Epithelial cell of esophagus (primary cell): ENCODE measurements at regions not wholly inside any gene's neighbourhood (a gene's known extent, or its start where the extent isn't known, plus 50 kb on each side); places are given as distances from the start of the nearest gene placed in this dataset.

ENCODE experiments used
- DNase-seq: peaks from one replicate; pipeline ENCODE4 v3.0.0; 2010; ENCODE audit warnings: low read depth
- H3K4me3 ChIP-seq: 2 replicates; pipeline ENCODE4 v1.5.1; 2011; ENCODE audit warnings: mild to moderate bottlenecking, low read length, control low read depth
- TF ChIP-seq, protein P1 (sequence below): IDR thresholded peaks from 2 replicates; pipeline ENCODE4 v1.5.1; 2011; ENCODE audit warnings: low read depth, mild to moderate bottlenecking, low read length, control low read depth, inconsistent platforms; ENCODE audit not compliant: insufficient read depth; ENCODE audit errors: missing control alignments

DNA sequence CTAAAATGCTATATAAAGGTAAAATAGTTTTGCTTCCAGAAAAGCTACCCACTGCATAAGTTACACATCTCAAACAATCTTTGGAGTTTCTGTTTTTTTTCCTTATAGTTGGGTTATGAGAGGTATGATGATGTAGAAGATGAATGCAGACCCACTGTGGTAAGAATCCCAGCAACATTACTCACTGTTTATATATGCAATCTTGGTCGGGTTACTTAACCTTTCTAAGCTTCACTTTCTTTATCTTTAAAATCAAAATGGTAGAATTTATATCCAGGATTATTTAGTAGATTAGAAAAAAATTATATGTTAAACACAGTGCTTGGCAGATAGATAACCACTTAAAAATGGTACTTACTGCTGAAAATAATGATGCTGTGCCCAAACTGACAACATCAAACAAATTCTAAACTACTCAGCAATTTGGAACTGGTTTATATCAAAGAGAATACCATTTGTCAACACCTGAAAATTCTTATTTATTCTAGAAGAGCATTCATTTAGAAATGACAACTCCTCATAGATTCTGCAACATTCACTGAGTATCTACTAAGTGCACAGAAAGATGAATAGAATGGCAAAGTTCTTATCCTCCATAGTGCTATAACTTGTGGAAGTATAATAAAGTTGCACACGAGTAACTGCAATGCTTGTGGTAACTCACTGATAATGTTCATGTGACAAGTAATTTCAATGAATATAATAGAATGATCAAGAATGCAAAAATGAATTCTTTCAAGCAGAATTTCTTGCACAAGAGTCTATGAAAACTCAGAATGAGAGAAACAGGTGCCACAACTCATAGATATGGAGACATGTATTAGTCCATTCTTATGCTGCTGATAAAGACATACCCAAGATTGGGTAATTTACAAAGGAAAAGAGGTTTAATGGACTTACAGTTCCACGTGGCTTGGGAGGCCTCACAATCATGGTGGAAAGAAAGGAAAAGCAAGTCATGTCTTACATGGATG lies 129.0 kb upstream of the SLC7A14 start:
- TF ChIP-seq, protein P1, sequence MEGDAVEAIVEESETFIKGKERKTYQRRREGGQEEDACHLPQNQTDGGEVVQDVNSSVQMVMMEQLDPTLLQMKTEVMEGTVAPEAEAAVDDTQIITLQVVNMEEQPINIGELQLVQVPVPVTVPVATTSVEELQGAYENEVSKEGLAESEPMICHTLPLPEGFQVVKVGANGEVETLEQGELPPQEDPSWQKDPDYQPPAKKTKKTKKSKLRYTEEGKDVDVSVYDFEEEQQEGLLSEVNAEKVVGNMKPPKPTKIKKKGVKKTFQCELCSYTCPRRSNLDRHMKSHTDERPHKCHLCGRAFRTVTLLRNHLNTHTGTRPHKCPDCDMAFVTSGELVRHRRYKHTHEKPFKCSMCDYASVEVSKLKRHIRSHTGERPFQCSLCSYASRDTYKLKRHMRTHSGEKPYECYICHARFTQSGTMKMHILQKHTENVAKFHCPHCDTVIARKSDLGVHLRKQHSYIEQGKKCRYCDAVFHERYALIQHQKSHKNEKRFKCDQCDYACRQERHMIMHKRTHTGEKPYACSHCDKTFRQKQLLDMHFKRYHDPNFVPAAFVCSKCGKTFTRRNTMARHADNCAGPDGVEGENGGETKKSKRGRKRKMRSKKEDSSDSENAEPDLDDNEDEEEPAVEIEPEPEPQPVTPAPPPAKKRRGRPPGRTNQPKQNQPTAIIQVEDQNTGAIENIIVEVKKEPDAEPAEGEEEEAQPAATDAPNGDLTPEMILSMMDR = no peak
- peak; percentile 63 for DNase-seq
- H3K4me3 ChIP-seq = no peak overlapping the region

DNA sequence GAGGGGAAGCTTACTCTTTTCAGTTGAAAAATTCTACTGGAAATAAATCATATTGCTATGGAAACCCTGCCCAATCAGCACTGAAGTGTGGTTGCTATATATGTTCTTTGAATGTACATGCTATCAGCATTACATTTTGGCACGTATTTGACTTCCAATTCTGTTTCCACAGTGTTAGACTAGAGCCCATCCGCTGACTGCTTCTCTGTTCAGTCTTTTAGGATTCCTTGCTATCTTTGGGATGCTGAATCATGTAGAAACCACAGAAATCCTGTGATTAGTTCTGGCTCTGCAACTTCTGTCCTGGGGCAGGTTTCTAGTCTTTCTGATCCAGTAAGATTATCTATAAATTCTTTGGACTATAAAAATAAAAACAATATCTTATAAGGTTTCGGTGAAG lies 128.2 kb upstream of the SLC7A14 start:
- DNase-seq = peak; percentile 58
- TF ChIP-seq, protein P1 = no peak

DNA sequence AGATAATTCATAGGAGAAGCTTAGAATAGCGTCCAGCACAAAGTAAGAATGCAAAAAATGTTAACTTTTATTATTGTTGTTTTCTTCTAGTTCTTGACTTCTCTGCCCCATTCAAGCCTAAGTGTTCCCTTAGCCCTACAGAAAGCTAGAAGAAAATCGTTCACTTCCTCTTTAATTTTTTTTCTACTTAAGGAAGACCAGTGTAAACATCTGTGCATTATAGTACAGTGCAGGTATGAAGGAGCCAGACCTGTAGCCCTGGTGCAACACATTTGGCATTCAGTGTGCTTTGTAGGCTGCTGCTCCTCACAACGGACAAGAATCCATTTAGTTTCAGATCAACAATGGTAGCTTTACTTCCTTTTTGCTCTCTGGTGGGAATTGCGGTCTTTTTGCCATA lies 127.8 kb upstream of the SLC7A14 start:
- H3K4me3 ChIP-seq = no peak overlapping the region
- TF ChIP-seq, protein P1 = no peak
- no peak for DNase-seq

More for the DNA sequence above, 128.2 kb upstream of the SLC7A14 start:
- no peak overlapping the region for H3K4me3 ChIP-seq

DNA sequence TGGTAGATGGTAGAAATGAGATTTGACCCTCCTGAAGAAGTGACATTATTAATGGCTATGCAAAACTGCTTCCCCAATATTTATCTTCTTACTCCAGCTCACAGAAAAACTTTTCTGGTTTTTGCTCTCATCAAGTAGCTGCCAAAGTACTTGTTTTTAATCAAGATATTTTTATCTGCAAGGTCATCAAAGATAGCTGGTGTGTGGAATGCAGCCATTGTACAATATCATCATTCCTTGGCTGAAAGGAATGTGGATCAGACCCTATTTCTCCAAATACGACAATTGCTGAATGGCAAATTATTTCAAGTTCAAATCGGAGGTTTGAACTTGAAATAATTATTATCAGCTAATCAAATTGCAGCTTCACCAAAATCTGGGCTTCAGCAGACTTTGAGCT lies 126.9 kb upstream of the SLC7A14 start:
- DNase-seq = no peak
- TF ChIP-seq, protein P1 = no peak

DNA sequence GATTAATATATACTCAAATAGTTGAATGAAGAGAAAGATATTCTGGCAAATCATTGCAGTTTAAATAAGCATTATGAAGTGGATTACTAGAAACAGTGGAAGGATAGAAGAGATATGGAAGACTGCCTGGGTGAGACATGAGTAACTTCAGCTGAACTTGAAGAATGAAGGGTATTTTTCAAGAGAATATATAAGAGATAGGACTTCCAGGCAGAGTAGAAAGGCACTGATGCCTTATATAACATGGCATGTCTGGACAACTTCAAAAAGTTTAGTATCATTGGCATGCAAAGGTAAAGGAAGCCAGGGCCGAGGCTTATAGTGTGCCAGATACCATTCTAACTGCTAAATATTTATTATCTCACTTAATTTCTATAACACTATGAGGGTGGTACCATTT lies 126.5 kb upstream of the SLC7A14 start:
- TF ChIP-seq, protein P1 = no peak
- H3K4me3 ChIP-seq = no peak overlapping the region
- DNase-seq = peak; percentile 56

More for the DNA sequence above, 126.9 kb upstream of the SLC7A14 start:
- H3K4me3 ChIP-seq = no peak overlapping the region

DNA sequence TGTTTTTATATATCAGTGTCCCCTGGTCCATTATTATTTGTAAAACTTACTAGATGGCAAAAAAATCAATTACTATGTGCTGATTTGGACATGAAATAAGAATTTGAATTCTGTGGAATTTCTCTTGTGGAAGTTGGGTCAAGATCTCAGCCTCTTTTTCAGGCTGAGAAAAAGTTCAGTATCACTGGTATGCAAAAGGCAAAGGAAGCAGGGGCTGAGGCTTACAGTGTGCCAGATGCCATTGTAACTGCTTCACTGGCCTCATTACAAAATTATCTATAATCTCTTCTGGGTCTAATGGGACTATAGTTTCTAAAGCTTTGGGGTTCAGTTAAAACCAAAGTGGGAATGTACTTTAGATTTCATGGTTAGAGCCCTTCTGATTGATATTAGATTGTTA lies 125.9 kb upstream of the SLC7A14 start:
- DNase-seq = no peak
- H3K4me3 ChIP-seq = no peak overlapping the region
- TF ChIP-seq, protein P1 = no peak
